ENCODE measurements at regions not wholly inside any gene's neighbourhood (a gene's known extent, or its start where the extent isn't known, plus 50 kb on each side); places are given as distances from the start of the nearest gene placed in this dataset.

GRCh38 chr21:27759091-27759659, 792.3 kb upstream of the ADAMTS5 start:
- ATAC-seq (ENCODE audit: insufficient number of reproducible peaks, low FRiP score, low read depth) (no peak), DNase-seq (ENCODE audit: low spot score) (no peak)
- Histone ChIP-seq H3K27me3 (replicated peaks; ENCODE audit: insufficient read depth) (no peaks in the 10 kb centered on the region), H3K36me3 (no peaks in the 10 kb centered on the region), H3K4me1 (ENCODE audit: control insufficient read depth in 1 of 2, low read depth in 2 of 2) (no peaks in the 10 kb centered on the region), H3K4me3 (no peak overlapping the region), H3K9me3 (no peaks in the 10 kb centered on the region), H3K27ac (no peak overlapping the region)
- no peak for TF ChIP-seq CTCF (IDR thresholded peaks at IDR 0.05)

- H3K4me1 ChIP-seq (ENCODE audit: control insufficient read depth in 1 of 2, low read depth in 2 of 2), result no peaks in the 10 kb centered on the region
- H3K4me3 ChIP-seq, result no peak overlapping the region
- no peaks in the 10 kb centered on the region for H3K9me3 ChIP-seq
- TF ChIP-seq CTCF (IDR thresholded peaks at IDR 0.05), result no peak
- no peaks in the 10 kb centered on the region for H3K36me3 ChIP-seq
- no peak overlapping the region for H3K27ac ChIP-seq
- H3K27me3 ChIP-seq (replicated peaks; ENCODE audit: insufficient read depth), result no peaks in the 10 kb centered on the region
- ATAC-seq (ENCODE audit: insufficient number of reproducible peaks, low FRiP score, low read depth) (no peak), DNase-seq (ENCODE audit: low spot score) (no peak)
Measured at GRCh38 chr21:27756191-27756590, 789.3 kb upstream of the ADAMTS5 start.

- no peak overlapping the region for H3K4me3 ChIP-seq
- no peak for ATAC-seq (ENCODE audit: insufficient number of reproducible peaks, low FRiP score, low read depth)
- TF ChIP-seq CTCF (IDR thresholded peaks at IDR 0.05), result no peak
Measured at GRCh38 chr21:27743971-27744564, 777.2 kb upstream of the ADAMTS5 start.

GRCh38 chr21:27741736-27742135, 774.8 kb upstream of the ADAMTS5 start:
- ATAC-seq (ENCODE audit: insufficient number of reproducible peaks, low FRiP score, low read depth), result no peak
- no peaks in the 10 kb centered on the region for H3K9me3 ChIP-seq
- H3K27ac ChIP-seq, result no peak overlapping the region
- no peak overlapping the region for H3K4me3 ChIP-seq
- H3K27me3 ChIP-seq (replicated peaks; ENCODE audit: insufficient read depth), result no peaks in the 10 kb centered on the region
- H3K36me3 ChIP-seq, result no peaks in the 10 kb centered on the region
- peaks cover 0 to 9% of the 10 kb centered on the region in 2 donors for H3K4me1 ChIP-seq (ENCODE audit: control insufficient read depth in 1 of 2, low read depth in 2 of 2)
- DNase-seq (ENCODE audit: low spot score), result no peak
- TF ChIP-seq CTCF (IDR thresholded peaks at IDR 0.05), result no peak

More at GRCh38 chr21:27743971-27744564, 777.2 kb upstream of the ADAMTS5 start:
- Histone ChIP-seq H3K27ac (no peak overlapping the region), H3K4me1 (ENCODE audit: control insufficient read depth in 1 of 2, low read depth in 2 of 2) (peaks cover 0 to 9% of the 10 kb centered on the region in 2 donors), H3K9me3 (no peaks in the 10 kb centered on the region), H3K27me3 (replicated peaks; ENCODE audit: insufficient read depth) (no peaks in the 10 kb centered on the region), H3K36me3 (no peaks in the 10 kb centered on the region)
- DNase-seq (ENCODE audit: low spot score), result no peak

- H3K27ac ChIP-seq, result no peak overlapping the region
- ATAC-seq (ENCODE audit: insufficient number of reproducible peaks, low FRiP score, low read depth), result no peak
Measured at GRCh38 chr21:27740084-27740483, 773.2 kb upstream of the ADAMTS5 start.

More at GRCh38 chr21:27740084-27740483, 773.2 kb upstream of the ADAMTS5 start:
- H3K4me3 ChIP-seq, result no peak overlapping the region
- no peaks in the 10 kb centered on the region for H3K36me3 ChIP-seq
- no peak for DNase-seq (ENCODE audit: low spot score)
- no peaks in the 10 kb centered on the region for H3K9me3 ChIP-seq
- TF ChIP-seq CTCF (IDR thresholded peaks at IDR 0.05), result no peak
- peaks cover 0 to 9% of the 10 kb centered on the region in 2 donors for H3K4me1 ChIP-seq (ENCODE audit: control insufficient read depth in 1 of 2, low read depth in 2 of 2)
- H3K27me3 ChIP-seq (replicated peaks; ENCODE audit: insufficient read depth), result no peaks in the 10 kb centered on the region

All from thoracic aorta (tissue), 2 donors.